ENCODE measurements at regions not wholly inside any gene's neighbourhood (a gene's known extent, or its start where the extent isn't known, plus 50 kb on each side); places are given as distances from the start of the nearest gene placed in this dataset.

DNA sequence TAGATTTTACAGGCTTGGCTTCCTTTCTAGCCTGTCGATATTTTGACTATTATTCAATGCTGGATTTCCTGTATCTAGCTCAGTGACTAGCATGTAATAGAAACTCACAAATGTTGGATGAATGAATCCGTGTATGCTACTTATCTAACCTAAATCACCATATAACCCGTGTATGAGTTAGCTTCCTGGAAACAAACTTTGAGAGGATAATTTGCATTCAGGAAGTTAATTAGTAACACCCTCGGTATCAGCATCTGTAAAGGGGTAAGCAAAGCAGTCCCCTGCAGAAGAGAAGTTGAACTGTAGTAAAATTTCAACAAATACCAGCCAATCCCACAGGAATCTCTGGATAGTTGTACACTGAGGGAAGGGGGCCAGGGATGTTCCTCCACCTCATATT lies 269.4 kb upstream of the LRATD1 start:
- TF ChIP-seq, protein P1, sequence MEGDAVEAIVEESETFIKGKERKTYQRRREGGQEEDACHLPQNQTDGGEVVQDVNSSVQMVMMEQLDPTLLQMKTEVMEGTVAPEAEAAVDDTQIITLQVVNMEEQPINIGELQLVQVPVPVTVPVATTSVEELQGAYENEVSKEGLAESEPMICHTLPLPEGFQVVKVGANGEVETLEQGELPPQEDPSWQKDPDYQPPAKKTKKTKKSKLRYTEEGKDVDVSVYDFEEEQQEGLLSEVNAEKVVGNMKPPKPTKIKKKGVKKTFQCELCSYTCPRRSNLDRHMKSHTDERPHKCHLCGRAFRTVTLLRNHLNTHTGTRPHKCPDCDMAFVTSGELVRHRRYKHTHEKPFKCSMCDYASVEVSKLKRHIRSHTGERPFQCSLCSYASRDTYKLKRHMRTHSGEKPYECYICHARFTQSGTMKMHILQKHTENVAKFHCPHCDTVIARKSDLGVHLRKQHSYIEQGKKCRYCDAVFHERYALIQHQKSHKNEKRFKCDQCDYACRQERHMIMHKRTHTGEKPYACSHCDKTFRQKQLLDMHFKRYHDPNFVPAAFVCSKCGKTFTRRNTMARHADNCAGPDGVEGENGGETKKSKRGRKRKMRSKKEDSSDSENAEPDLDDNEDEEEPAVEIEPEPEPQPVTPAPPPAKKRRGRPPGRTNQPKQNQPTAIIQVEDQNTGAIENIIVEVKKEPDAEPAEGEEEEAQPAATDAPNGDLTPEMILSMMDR (conservative IDR thresholded peaks at IDR 0.05; ENCODE audit: low read depth in 2 of 2) = no peak
- TF ChIP-seq CREB1 (CRISPR knock-in tag; IDR thresholded peaks at IDR 0.05; ENCODE audit: low read depth) (no peak), POLR2AphosphoS5 (IDR thresholded peaks at IDR 0.05; ENCODE audit: low read depth) (no peak), EZH2phosphoT487 (IDR thresholded peaks at IDR 0.05; ENCODE audit: unreplicated experiment) (no peak), EZH2 (IDR thresholded peaks at IDR 0.05; ENCODE audit: low read depth, unreplicated experiment) (no peak)
- TF ChIP-seq, protein P2, sequence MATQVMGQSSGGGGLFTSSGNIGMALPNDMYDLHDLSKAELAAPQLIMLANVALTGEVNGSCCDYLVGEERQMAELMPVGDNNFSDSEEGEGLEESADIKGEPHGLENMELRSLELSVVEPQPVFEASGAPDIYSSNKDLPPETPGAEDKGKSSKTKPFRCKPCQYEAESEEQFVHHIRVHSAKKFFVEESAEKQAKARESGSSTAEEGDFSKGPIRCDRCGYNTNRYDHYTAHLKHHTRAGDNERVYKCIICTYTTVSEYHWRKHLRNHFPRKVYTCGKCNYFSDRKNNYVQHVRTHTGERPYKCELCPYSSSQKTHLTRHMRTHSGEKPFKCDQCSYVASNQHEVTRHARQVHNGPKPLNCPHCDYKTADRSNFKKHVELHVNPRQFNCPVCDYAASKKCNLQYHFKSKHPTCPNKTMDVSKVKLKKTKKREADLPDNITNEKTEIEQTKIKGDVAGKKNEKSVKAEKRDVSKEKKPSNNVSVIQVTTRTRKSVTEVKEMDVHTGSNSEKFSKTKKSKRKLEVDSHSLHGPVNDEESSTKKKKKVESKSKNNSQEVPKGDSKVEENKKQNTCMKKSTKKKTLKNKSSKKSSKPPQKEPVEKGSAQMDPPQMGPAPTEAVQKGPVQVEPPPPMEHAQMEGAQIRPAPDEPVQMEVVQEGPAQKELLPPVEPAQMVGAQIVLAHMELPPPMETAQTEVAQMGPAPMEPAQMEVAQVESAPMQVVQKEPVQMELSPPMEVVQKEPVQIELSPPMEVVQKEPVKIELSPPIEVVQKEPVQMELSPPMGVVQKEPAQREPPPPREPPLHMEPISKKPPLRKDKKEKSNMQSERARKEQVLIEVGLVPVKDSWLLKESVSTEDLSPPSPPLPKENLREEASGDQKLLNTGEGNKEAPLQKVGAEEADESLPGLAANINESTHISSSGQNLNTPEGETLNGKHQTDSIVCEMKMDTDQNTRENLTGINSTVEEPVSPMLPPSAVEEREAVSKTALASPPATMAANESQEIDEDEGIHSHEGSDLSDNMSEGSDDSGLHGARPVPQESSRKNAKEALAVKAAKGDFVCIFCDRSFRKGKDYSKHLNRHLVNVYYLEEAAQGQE (IDR thresholded peaks at IDR 0.05; ENCODE audit: unreplicated experiment) = no peak
